GM18907 (cell line): ENCODE measurements at regions not wholly inside any gene's neighbourhood (a gene's known extent, or its start where the extent isn't known, plus 50 kb on each side); places are given as distances from the start of the nearest gene placed in this dataset.
"Not testable (repeated sequence)": the region's sequence is repeated elsewhere in the genome, so short reads cannot be mapped to it uniquely, and the experiment has no call there.

ENCODE experiments used
- ATAC-seq: cut with Tn5 transposase; IDR thresholded peaks from one replicate; pipeline ENCODE4 v1.9.1; 2021; ENCODE audit warnings: mild to moderate bottlenecking, moderate library complexity; ENCODE audit not compliant: unreplicated experiment

- ATAC-seq: no peak
Measured at GRCh38 chr1:182170891-182171461, 109.5 kb upstream of the ZNF648 start.

DNA sequence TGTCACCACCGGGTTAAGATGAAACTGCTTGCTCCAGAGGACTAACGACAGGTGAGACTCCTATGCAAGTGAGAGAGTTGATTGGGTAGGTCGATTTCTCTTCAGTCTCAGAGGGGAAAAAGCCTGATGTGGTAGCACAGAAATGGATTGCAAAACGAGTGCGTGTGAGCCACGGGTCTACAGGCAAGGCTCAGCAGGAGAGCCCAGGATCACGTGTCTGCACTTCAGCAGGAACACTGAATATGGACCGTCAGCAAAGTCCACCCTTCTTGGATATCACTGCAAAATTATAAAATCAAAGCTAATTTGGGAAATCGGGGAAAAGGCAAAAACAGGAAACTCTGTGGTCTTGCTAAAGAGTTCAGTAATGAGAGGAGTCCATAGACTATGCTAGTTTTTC lies 107.7 kb upstream of the ZNF648 start:
- ATAC-seq: no peak

DNA sequence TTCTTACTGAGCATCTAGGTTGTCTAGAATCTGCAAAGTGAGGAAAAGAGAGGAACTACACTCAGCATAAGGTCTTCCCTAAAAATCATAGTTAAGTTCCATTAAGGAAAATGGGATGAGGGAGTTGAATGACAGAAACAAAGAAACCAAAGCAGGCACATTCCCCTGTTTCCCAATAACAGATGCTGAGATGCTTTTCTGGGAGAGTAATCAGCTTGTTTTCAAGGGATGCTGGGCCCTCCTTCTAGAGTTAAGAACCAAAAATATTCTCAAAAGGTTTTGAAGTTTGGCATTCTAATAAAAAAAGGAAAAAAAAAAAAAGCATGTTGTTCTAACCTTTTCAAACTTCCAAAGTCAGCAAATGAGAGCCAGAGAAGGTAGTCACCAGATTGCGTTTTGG lies 105.2 kb upstream of the ZNF648 start:
- ATAC-seq: no peak

GRCh38 chr1:182166321-182166720 lies 104.8 kb upstream of the ZNF648 start:
- ATAC-seq: no peak

DNA sequence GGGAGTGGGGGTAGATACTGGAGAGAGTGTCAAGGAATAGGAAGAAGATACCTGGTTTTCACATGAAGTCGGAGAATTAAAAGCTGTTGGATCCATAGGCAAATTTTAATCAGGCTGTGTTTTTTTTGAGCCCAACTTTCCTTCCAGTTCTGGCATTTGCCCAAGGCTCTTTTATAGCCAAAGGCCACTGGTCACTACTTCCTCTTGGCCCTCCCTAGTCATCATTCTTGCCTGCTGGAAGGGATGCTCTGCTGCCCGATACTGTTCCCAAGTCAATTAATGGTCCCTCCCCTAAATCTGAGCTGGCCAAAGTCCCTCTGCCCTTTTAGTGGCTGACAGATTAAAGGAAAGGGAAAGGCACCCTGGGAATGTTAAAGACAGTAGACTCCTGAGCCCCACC lies 102.8 kb upstream of the ZNF648 start:
- ATAC-seq: no peak

- ATAC-seq: no peak
Measured at GRCh38 chr1:182163821-182164223, 102.3 kb upstream of the ZNF648 start.

GRCh38 chr1:182159443-182159842 lies 97.9 kb upstream of the ZNF648 start:
- ATAC-seq: no peak

DNA sequence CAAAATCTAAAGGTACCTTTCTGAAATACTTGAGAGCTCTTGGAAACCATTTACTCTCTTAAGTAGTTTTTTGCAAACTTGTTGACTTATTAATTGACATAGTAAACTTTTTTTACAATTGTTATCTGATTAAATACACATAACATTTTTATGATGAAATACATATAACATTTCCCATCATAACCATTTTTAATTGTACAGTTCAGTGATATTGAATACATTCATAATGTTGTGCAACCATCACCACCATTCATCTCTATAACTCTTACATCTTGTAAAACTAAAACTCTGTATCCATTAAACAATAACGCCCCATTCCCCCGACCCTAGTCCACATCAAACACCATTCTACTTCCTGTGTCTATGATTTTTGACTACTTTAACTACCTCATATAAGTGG lies 95.7 kb upstream of the ZNF648 start:
- ATAC-seq: no peak

DNA sequence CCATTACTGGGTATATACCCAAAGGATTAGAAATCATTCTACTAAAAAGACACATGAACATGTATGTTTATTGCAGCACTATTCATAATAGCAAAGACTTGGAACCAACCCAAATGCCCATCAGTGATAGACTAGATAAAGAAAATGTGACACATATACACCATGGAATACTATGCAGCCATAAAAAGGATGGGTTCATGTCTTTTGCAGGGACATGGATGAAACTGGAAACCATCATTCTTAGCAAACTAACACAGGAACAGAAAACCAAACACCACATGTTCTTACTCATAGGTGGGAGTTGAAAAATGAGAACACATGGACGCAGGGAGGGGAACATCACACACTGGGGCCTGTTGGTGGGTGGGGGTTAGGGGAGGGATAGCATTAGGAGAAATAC lies 92.9 kb upstream of the ZNF648 start:
- not testable (repeated sequence) for ATAC-seq

DNA sequence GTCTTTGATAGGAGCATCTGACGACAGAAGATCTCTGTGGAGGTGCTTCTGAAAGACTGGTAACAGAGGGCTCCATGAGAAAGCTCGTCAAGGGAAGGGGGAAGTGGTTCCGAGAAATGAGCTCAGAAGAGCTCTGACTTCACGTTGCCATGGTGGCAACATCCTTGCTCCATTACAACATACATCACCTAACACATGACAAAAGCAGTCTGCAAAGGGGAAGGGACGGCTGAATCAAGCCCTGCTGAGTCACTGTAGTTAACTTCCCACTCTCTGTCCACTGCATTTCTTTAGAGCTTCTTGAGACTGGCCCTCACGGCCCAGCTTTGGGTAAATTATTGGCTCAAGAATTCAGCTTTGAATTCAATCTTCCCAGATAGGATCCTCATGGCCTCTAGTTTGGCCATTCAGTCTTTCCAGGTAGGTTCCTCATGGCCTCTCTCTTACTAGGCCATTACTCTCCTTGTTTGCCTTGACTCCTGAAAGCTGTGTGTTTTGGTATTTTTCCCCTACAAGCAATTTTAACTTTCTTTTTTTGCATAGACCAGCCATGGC lies 88.0 kb upstream of the ZNF648 start:
- no peak for ATAC-seq

DNA sequence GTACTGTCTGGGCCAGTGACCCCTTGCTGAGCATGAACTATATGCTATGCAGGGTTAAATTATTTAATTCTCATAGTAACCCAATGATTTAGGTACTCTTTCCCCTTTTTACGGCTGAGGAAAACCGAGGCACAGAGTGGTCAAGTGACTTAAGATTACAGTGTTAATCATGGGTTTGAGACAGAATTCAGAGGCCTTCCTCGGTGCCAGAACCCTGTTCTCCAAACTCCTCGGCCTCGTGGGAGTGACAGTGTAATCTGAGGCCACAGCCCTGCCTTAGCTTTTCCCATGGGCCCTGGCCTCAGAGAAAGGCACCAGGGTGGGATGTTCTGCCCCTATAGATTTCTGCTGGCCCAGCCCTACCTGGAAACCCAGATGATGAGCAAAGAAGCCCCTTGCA lies 86.4 kb upstream of the ZNF648 start:
- no peak for ATAC-seq

DNA sequence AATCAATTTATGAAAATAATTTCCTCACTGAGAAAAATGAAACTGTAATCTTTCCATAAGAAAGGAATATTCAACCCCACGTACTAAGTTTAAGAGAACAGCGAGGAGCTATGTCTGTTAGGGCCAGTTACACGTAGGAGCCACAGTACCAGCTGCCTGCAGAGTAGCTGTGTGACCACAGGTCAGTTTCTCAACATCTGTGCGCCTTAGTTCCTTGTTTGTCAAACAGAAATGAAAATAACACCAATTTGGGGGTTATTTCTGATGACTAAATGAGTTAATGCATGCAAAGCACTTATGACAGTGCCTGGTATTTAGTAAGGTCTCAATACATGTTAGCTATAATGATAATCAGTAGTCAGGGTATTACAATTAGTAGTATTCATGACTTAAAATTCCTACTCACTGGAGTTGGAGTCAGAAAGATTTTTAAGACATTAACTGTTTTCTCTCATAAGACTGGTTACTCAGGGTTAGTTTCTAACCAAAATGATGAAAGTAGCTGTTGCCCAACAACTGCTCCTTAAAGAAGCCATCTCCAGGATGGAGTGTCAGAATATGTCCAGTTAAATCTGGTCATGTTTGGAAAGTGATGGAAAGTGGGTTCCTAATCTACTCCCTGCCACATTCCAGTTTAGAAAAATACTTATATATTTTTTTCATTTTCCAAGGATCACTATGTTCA lies 85.8 kb upstream of the ZNF648 start:
- peak; percentile 89 for ATAC-seq

DNA sequence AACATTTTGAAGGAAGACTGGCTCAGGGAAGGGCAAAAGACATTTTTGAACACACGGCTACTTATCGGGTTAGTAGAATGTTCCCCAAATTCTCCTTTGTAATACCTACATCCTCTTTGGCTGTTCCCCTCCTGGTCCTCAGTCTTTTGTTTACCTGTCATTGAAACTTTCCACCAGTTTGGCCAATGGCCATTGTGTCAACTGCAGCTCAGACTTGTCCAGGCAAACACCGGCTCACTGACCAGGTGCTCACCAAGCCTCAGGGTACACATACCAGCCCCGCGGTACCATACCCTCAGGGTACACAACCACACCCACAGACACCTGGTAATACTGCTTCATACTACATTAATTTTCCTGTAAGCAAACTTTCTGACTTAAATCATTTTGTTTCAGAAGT lies 84.8 kb upstream of the ZNF648 start:
- ATAC-seq: no peak

DNA sequence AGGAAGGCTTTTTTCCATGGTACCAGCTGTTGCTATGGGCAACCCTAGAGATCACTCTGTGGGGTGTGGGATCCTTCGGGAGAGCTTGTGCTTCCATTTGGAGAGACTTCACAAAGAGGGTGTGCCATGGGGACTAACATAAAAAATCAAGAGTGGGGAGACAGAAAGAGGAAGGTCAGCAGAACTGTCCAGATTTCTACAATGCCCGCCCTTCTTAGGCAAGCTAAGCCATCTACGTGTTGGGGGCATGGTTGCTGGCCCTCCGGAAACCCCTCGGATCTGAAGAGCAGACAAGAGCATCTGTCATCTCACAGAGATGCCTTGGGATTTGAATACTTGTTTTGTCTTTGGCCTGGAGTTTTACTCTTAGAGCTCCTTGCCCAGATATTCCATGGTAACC lies 83.9 kb upstream of the ZNF648 start:
- ATAC-seq: no peak

GRCh38 chr1:182144646-182145030 lies 83.1 kb upstream of the ZNF648 start:
- ATAC-seq: no peak

GRCh38 chr1:182143825-182144645 lies 82.5 kb upstream of the ZNF648 start:
- ATAC-seq: no peak

- ATAC-seq: peak; percentile 44
Measured at GRCh38 chr1:182143154-182143657, 81.7 kb upstream of the ZNF648 start.

- ATAC-seq: no peak
Measured at GRCh38 chr1:182142621-182143020, 81.1 kb upstream of the ZNF648 start.

DNA sequence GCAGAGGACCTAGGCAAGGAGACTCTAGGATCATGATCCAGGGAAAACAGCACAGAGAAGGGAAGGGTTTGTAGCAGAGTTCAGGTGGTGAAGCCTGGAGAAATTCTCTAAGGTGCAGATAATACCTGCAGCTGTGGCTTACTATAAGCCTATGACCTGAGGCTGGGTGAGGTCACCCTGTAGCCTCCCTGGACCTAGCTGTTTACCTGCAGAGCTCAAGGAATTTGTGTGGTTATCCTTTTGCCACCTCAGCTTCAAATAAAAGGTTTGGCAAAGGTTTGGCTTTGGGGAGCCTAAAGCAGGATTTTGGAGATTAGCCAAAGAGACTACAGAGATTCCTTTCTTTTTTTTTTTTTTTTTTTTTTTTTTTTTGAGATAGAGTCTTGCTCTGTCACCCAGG lies 79.5 kb upstream of the ZNF648 start:
- no peak for ATAC-seq

DNA sequence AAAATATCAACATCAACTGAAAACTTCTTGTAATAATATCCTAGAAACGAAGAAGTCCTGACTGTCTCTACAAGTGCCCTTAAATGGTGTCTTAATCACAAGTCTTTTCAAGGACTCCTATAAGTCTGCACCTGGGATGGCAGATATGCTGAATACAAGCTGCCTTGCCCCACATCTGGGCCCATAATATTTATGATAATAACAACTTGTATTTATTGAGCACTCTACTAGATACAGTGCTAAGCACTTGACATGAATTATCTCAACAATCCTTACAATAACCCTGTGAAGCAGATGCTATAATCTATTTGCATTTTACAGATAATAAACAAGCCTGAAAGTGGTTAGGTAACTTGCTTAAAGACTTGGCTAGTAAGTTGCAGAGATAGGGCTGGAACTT lies 78.0 kb upstream of the ZNF648 start:
- ATAC-seq: no peak

- ATAC-seq: no peak
Measured at GRCh38 chr1:182137546-182137945, 76.0 kb upstream of the ZNF648 start.

GRCh38 chr1:182135946-182136345 lies 74.4 kb upstream of the ZNF648 start:
- ATAC-seq: no peak
